Trophoblast cell (in vitro differentiated cells and primary cell): ENCODE measurements at regions not wholly inside any gene's neighbourhood (a gene's known extent, or its start where the extent isn't known, plus 50 kb on each side); places are given as distances from the start of the nearest gene placed in this dataset.

Experiments
- DNase-seq, 2 donors: peaks; one replicate each; pipeline ENCODE4 v3.0.0-alpha.2; 2016
- H2AFZ ChIP-seq: 2 replicates; pipeline ENCODE4 v1.6.1; 2013; ENCODE audit warnings: low read length, moderate library complexity, mild to moderate bottlenecking; ENCODE audit not compliant: insufficient read depth, poor library complexity
- H2AK5ac ChIP-seq: 2 replicates; pipeline ENCODE4 v1.6.1; 2013; ENCODE audit warnings: mild to moderate bottlenecking, low read length
- H2BK120ac ChIP-seq: 2 replicates; pipeline ENCODE4 v1.6.1; 2013; ENCODE audit warnings: low read length, mild to moderate bottlenecking, moderate library complexity; ENCODE audit not compliant: insufficient read depth, poor library complexity
- H2BK12ac ChIP-seq: 2 replicates; pipeline ENCODE4 v1.6.1; 2013; ENCODE audit warnings: mild to moderate bottlenecking, low read length, moderate library complexity
- H2BK5ac ChIP-seq: 2 replicates; pipeline ENCODE4 v1.6.1; 2013; ENCODE audit warnings: low read length, low read depth, moderate library complexity, mild to moderate bottlenecking; ENCODE audit not compliant: poor library complexity
- H3K14ac ChIP-seq: 2 replicates; pipeline ENCODE4 v1.6.1; 2013; ENCODE audit warnings: mild to moderate bottlenecking, low read length
- H3K18ac ChIP-seq: 2 replicates; pipeline ENCODE4 v1.6.1; 2013; ENCODE audit warnings: mild to moderate bottlenecking, low read length
- H3K23ac ChIP-seq: 2 replicates; pipeline ENCODE4 v1.6.1; 2013; ENCODE audit warnings: low read length
- H3K27ac ChIP-seq: 2 replicates; pipeline ENCODE4 v1.5.1; 2013; ENCODE audit warnings: low read depth, mild to moderate bottlenecking, inconsistent platforms, low read length, moderate library complexity
- H3K27me3 ChIP-seq: 2 replicates; pipeline ENCODE4 v1.6.1; 2013; ENCODE audit warnings: inconsistent platforms, mild to moderate bottlenecking, low read length, moderate library complexity; ENCODE audit not compliant: insufficient read depth
- H3K36me3 ChIP-seq, 2 experiments: 1 replicate in 1 of 2; 2 replicates in 1 of 2; pipeline ENCODE4 v1.6.1; 2013; ENCODE audit warnings: low read length in 2 of 2, mild to moderate bottlenecking in 2 of 2, moderate library complexity in 1 of 2; ENCODE audit not compliant: insufficient read depth in 2 of 2, control insufficient read depth in 1 of 2
- H3K4ac ChIP-seq: 2 replicates; pipeline ENCODE4 v1.6.1; 2013; ENCODE audit warnings: low read depth, mild to moderate bottlenecking, low read length, moderate library complexity
- H3K4me1 ChIP-seq, 2 experiments: 1 replicate in 1 of 2; 2 replicates in 1 of 2; pipeline ENCODE4 v1.6.1; 2013; ENCODE audit warnings: low read length in 2 of 2, mild to moderate bottlenecking in 2 of 2, moderate library complexity in 1 of 2; ENCODE audit not compliant: insufficient read depth in 2 of 2, control insufficient read depth in 1 of 2
- H3K4me2 ChIP-seq: 2 replicates; pipeline ENCODE4 v1.6.1; 2013; ENCODE audit warnings: inconsistent platforms, mild to moderate bottlenecking, low read length, moderate library complexity
- H3K4me3 ChIP-seq: 2 replicates; pipeline ENCODE4 v1.5.1; 2013; ENCODE audit warnings: mild to moderate bottlenecking, low read depth, low read length, inconsistent platforms
- H3K79me1 ChIP-seq: one replicate; pipeline ENCODE4 v1.6.1; 2013; ENCODE audit warnings: low read length
- H3K79me2 ChIP-seq: 2 replicates; pipeline ENCODE4 v1.6.1; 2013; ENCODE audit warnings: low read length, mild to moderate bottlenecking; ENCODE audit not compliant: control insufficient read depth, insufficient read depth, poor library complexity
- H3K9ac ChIP-seq: 2 replicates; pipeline ENCODE4 v1.6.1; 2013; ENCODE audit warnings: mild to moderate bottlenecking, low read length
- H3K9me3 ChIP-seq: 2 replicates; pipeline ENCODE4 v1.6.1; 2013; ENCODE audit warnings: low read depth, mild to moderate bottlenecking, control low read depth, inconsistent platforms, low read length; ENCODE audit not compliant: insufficient read depth
- H4K12ac ChIP-seq: 2 replicates; pipeline ENCODE4 v1.6.1; 2013; ENCODE audit warnings: low read depth, mild to moderate bottlenecking, low read length, moderate library complexity
- H4K8ac ChIP-seq: 2 replicates; pipeline ENCODE4 v1.6.1; 2013; ENCODE audit warnings: low read depth, mild to moderate bottlenecking, low read length, moderate library complexity
- H4K91ac ChIP-seq: one replicate; pipeline ENCODE4 v1.6.1; 2013; ENCODE audit warnings: low read depth, mild to moderate bottlenecking, low read length, moderate library complexity
- WGBS: extraction: QIAGEN DNeasy Blood & Tissue Kit; methylation state at CpG from one replicate; pipeline ENCODE4 v1.1.7; 2013; ENCODE audit warnings: missing lambda C conversion rate; ENCODE audit not compliant: insufficient read length, insufficient coverage; ENCODE audit errors: extremely low coverage; 5-methylcytosine and 5-hydroxymethylcytosine counted together

DNA sequence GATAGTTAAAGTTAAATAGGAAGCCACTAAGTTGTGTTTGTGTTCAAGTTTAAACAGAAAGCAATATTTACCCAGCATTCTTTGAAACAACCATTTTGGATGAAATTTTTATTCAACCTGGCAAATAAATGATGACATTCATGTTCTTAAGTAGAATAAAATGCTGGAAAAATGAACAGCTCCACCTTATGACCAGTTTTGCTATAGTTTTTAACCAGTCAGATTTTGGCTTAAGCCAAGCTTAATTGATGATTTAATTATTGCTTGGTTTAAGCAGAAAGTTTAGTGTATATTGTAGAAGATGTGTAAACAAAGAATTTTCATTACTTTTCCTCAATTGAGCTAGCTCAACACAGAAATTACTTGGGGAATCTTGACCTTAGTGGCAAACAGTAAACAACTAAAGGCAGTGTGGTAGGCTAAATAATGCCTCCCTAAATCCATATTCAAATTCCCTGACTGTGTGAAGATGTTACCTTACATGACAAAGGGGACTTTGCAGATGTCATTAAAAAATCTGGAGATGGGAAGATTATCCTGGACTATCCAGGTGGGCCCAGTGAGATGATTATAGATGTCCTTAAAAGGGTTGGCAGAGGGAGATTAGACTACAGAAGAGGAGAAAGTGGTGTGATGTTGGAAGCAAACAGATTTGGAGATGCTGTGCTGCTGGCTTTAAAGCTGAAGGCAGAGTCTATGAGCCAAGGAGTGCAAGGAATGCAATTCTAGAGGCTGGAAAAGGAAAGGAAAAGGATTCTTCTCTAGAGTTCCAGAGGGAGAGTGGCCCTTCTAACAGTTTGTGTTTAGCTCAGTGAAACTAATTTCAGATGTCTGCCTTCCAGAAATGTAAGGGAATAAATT lies 448.6 kb upstream of the GOLIM4 start:
- no peak overlapping the region for H3K14ac ChIP-seq
- H3K4ac ChIP-seq = no peak overlapping the region
- H3K9me3 ChIP-seq = no peaks in the 10 kb centered on the region
- no peak overlapping the region for H2AK5ac ChIP-seq
- H4K91ac ChIP-seq = no peak overlapping the region
- H2BK5ac ChIP-seq = no peak overlapping the region
- no peak for DNase-seq
- no peak overlapping the region for H3K23ac ChIP-seq
- H4K8ac ChIP-seq = no peak overlapping the region
- no peak overlapping the region for H3K18ac ChIP-seq
- no peak overlapping the region for H3K4me3 ChIP-seq
- H3K27ac ChIP-seq = no peak overlapping the region
- no peak overlapping the region for H3K9ac ChIP-seq
- H2AFZ ChIP-seq = no peak overlapping the region
- no peak overlapping the region for H2BK12ac ChIP-seq
- H3K79me2 ChIP-seq = no peaks in the 10 kb centered on the region
- no peaks in the 10 kb centered on the region for H3K36me3 ChIP-seq
- H2BK120ac ChIP-seq = no peak overlapping the region
- H3K4me1 ChIP-seq = no peaks in the 10 kb centered on the region
- H3K79me1 ChIP-seq = no peaks in the 10 kb centered on the region
- H3K27me3 ChIP-seq = no peaks in the 10 kb centered on the region
- H3K4me2 ChIP-seq = no peak overlapping the region
- no peak overlapping the region for H4K12ac ChIP-seq

- Histone ChIP-seq H3K4ac (no peak overlapping the region), H3K18ac (no peak overlapping the region), H3K9ac (no peak overlapping the region), H3K4me3 (no peak overlapping the region), H2BK120ac (no peak overlapping the region), H3K14ac (no peak overlapping the region), H3K23ac (no peak overlapping the region), H3K27ac (no peak overlapping the region), H3K4me1 (no peaks in the 10 kb centered on the region), H4K12ac (no peak overlapping the region), H4K8ac (no peak overlapping the region), H2AK5ac (no peak overlapping the region), H3K27me3 (no peaks in the 10 kb centered on the region), H4K91ac (no peak overlapping the region), H2AFZ (no peak overlapping the region), H2BK5ac (no peak overlapping the region), H3K79me1 (no peaks in the 10 kb centered on the region), H2BK12ac (no peak overlapping the region), H3K9me3 (no peaks in the 10 kb centered on the region), H3K36me3 (no peaks in the 10 kb centered on the region), H3K79me2 (no peaks in the 10 kb centered on the region), H3K4me2 (no peak overlapping the region)
- WGBS = 100% methylated on average over 1 of the region's 2 CpGs
- no peak for DNase-seq
Measured at GRCh38 chr3:168540726-168541125, 445.0 kb upstream of the GOLIM4 start.

- H2AK5ac ChIP-seq = no peak overlapping the region
- H3K14ac ChIP-seq = no peak overlapping the region
- H3K36me3 ChIP-seq = no peaks in the 10 kb centered on the region
- H3K79me2 ChIP-seq = no peaks in the 10 kb centered on the region
- H3K4me3 ChIP-seq = no peak overlapping the region
- no peak overlapping the region for H2BK5ac ChIP-seq
- H4K8ac ChIP-seq = no peak overlapping the region
- H3K9ac ChIP-seq = no peak overlapping the region
- H2BK120ac ChIP-seq = no peak overlapping the region
- no peak overlapping the region for H2BK12ac ChIP-seq
- no peak overlapping the region for H3K23ac ChIP-seq
- H4K91ac ChIP-seq = no peak overlapping the region
- no peak overlapping the region for H3K18ac ChIP-seq
- no peak overlapping the region for H3K4me2 ChIP-seq
- H3K9me3 ChIP-seq = no peaks in the 10 kb centered on the region
- H3K79me1 ChIP-seq = no peaks in the 10 kb centered on the region
- H3K4ac ChIP-seq = no peak overlapping the region
- no peak overlapping the region for H4K12ac ChIP-seq
- no peaks in the 10 kb centered on the region for H3K4me1 ChIP-seq
- H2AFZ ChIP-seq = no peak overlapping the region
- no peaks in the 10 kb centered on the region for H3K27me3 ChIP-seq
- WGBS = 100% methylated on average over 1 of the region's 1 CpG
- no peak overlapping the region for H3K27ac ChIP-seq
- DNase-seq = no peak
Measured at GRCh38 chr3:168539909-168540308, 444.2 kb upstream of the GOLIM4 start.

DNA sequence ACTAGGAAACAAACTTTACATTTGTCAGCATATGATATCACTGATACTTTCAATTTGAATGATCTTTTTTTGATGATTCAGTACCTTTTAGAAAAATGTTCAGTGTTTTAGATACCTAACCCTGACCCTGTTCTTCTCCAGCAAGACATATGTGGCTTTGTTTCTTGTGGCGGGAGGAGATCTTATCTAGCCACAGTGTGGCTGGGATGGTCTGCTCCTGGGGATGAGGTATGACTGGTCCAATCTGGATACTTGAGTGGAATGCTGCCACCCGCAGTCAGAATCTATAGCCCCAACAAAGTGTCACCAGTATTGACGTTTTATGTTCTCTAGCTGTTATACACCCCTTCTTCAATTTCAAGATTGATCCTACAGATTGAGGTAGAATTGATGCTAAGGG lies 439.0 kb upstream of the GOLIM4 start:
- Histone ChIP-seq H3K36me3 (no peaks in the 10 kb centered on the region), H3K79me1 (no peaks in the 10 kb centered on the region), H2BK5ac (no peak overlapping the region), H2AFZ (no peak overlapping the region), H3K79me2 (no peaks in the 10 kb centered on the region), H3K18ac (no peak overlapping the region), H2BK120ac (no peak overlapping the region), H2BK12ac (no peak overlapping the region), H4K91ac (no peak overlapping the region), H3K14ac (no peak overlapping the region), H4K8ac (no peak overlapping the region), H3K9ac (no peak overlapping the region), H3K4ac (no peak overlapping the region), H3K4me1 (no peaks in the 10 kb centered on the region), H3K4me3 (no peak overlapping the region), H4K12ac (no peak overlapping the region), H3K9me3 (no peaks in the 10 kb centered on the region), H2AK5ac (no peak overlapping the region), H3K4me2 (no peak overlapping the region), H3K27me3 (no peaks in the 10 kb centered on the region), H3K27ac (no peak overlapping the region), H3K23ac (no peak overlapping the region)
- WGBS = no CpG with 5 or more reads among the region's 3 CpGs
- DNase-seq = no peak
